ENCODE measurements at regions not wholly inside any gene's neighbourhood (a gene's known extent, or its start where the extent isn't known, plus 50 kb on each side); places are given as distances from the start of the nearest gene placed in this dataset.

DNA sequence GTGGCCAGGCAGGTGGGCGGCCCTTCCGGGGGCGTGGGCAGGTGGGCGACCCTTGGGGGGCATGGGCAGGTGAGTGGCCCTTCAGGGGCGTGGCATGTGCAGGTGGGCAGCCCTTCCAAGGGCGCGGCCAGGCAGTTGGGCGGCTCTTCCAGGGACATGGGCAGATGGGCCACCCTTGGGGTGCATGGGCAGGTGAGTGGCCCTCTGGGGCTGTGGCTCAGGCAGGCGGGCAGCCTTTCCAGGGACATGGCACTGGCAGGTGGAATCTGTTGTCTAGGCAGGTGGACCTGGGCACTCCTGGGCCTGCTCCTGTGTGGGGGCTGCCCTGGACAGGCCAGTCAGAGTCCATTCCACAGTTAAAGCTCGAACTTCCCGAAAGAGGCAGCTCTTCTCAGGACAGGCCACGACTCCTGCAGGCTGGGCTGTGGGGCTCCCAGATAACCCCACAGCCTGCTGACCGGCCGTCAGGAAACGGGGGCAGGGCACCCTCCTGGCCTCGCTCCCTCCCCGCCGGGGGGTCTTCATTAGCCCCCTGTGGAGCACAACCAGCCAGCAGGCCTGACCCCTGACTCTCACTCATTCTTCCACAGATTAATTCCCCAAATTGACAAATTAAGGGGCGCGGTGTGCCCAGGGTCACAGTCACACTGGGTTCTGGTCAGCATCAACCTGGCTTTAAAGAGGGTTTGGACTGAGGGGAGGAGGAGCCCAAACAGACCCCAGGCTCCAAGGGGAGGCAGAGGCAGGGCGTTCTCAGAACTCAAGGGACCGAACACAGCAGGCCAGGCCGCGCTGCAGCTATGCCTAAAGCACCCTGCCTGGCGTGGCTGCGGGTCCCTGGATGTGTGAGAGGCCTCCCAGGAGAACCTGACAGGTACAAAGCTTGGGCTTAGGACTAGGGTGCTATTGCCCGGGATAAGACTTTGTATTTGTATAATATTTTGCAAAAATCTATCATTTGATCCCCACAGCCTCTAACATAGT, 130.0 kb downstream of the DLL1 start:
- in situ Hi-C loops (cut with MboI; ENCODE audit: low sequenced_read_pairs, unreplicated experiment) = no loop called here

DNA sequence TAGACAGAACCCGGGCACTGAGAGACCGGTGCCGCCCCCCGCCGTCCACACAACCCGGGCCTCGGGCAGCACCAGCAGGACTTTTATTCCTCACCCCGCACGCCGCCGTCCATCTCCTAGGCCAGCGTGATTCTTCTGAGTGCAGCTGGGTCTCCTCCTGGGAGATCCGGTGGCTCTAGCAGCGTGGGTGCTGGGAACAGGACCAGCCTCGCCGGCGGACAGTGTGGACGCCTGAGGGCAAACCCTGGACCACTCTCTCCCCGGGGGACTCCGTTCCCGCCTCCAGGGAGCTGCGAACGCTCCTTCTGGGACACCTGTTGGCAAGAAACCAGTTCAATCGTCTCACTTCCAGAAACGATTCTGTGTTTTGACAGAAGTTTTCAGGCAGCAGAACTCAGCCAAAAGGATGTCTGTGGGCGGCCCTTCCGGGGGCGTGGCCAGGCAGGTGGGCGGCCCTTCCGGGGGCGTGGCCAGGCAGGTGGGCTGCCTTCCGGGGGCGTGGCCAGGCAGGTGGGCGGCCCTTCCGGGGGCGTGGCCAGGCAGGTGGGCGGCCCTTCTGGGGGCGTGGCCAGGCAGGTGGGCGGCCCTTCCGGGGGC, 130.7 kb downstream of the DLL1 start:
- TF ChIP-seq, protein P1, sequence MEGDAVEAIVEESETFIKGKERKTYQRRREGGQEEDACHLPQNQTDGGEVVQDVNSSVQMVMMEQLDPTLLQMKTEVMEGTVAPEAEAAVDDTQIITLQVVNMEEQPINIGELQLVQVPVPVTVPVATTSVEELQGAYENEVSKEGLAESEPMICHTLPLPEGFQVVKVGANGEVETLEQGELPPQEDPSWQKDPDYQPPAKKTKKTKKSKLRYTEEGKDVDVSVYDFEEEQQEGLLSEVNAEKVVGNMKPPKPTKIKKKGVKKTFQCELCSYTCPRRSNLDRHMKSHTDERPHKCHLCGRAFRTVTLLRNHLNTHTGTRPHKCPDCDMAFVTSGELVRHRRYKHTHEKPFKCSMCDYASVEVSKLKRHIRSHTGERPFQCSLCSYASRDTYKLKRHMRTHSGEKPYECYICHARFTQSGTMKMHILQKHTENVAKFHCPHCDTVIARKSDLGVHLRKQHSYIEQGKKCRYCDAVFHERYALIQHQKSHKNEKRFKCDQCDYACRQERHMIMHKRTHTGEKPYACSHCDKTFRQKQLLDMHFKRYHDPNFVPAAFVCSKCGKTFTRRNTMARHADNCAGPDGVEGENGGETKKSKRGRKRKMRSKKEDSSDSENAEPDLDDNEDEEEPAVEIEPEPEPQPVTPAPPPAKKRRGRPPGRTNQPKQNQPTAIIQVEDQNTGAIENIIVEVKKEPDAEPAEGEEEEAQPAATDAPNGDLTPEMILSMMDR (IDR thresholded peaks at IDR 0.05; ENCODE audit: borderline replicate concordance, control extremely low read depth, extremely low read depth, insufficient read depth, missing control alignments) = no peak
- DNase-seq (ENCODE audit: low spot score) = no peak
- in situ Hi-C loops (cut with MboI; ENCODE audit: low sequenced_read_pairs, unreplicated experiment) = no loop called here

More for the DNA sequence above, 130.0 kb downstream of the DLL1 start:
- no peak for DNase-seq (ENCODE audit: low spot score)
- TF ChIP-seq, protein P1 (IDR thresholded peaks at IDR 0.05; ENCODE audit: borderline replicate concordance, control extremely low read depth, extremely low read depth, insufficient read depth, missing control alignments) = no peak

DNA sequence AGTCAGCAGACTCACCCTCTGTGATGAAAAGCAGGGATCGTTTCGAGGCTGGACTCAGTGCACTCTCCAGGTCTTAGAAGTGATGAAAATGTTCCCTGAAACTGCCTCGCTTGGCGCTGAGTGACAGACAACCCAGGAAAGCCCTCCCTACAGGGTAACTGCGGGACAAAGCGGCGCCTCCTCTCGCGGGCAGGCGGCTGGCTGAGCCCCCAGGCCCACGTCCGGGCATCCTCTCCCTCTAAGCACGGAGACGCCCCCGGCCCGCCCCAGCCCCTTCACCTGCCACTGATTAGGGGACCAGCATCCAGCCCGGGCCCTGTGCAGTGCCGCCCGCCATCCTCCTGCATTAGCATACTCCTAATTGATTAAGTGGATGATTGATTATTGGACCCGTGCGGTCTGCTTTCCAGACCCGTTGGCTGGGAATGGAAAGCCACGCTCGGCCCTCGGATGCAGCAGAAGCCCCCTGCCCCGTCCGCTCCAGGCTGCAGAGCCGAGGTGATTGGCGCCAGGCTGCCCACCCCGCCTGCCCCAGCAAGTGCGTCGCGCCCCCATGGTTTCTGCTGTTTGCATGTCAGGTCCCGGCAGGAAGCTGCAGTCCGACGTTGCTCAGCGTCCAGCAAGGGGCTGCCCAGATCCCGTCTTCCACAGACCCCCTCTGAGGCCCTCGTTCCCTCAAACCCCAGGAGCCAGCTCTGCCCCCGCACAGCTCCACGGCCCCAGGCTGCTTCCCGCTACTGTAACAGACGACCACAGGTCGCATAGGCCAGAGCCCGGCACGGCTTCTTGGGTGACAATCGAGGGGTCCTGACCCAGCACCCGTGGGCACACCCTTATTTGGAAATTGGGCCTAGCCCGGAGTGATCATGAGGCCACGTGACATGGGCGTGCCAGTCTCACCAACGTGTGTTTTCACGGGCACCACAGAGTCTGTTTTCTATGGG, 131.6 kb downstream of the DLL1 start:
- DNase-seq (ENCODE audit: low spot score) = no peak
- in situ Hi-C loops (cut with MboI; ENCODE audit: low sequenced_read_pairs, unreplicated experiment) = no loop called here
- TF ChIP-seq, protein P1 (IDR thresholded peaks at IDR 0.05; ENCODE audit: borderline replicate concordance, control extremely low read depth, extremely low read depth, insufficient read depth, missing control alignments) = no peak

DNA sequence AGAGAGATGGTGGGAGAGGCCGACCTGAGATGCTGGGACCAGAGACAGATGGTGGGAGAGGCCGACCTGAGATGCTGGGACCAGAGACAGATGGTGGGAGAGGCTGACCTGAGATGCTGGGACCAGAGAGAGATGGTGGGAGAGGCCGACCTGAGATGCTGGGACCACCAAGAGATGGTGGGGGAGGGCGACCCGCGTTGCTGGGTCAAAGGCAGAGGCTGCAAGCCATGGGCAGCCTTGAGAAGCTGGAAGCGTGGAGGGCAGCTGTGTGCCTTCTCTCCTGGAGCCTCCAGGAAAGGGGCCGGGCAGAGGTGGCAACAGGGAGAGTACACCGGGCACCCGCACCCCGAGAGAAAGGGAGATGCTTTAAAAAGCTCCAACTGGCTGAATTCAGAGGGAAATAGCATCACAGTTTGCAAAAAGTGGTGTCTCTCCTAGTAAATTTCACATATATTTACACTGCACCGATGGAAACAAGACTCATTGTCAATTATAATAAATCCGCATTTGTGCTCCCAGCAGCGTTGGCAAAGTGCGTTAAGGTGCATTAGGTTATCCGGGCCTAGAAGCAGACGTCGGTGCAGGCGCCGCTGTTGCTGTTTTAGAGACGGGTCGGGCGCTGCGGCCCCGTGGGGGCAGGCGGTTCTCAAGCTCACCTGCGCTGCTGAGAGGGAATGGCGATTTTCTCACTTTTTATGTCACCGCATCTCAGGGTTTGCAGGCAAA, 132.4 kb downstream of the DLL1 start:
- no peak for DNase-seq (ENCODE audit: low spot score)
- in situ Hi-C loops (cut with MboI; ENCODE audit: low sequenced_read_pairs, unreplicated experiment) = no loop called here
- TF ChIP-seq, protein P1 (IDR thresholded peaks at IDR 0.05; ENCODE audit: borderline replicate concordance, control extremely low read depth, extremely low read depth, insufficient read depth, missing control alignments) = no peak

DNA sequence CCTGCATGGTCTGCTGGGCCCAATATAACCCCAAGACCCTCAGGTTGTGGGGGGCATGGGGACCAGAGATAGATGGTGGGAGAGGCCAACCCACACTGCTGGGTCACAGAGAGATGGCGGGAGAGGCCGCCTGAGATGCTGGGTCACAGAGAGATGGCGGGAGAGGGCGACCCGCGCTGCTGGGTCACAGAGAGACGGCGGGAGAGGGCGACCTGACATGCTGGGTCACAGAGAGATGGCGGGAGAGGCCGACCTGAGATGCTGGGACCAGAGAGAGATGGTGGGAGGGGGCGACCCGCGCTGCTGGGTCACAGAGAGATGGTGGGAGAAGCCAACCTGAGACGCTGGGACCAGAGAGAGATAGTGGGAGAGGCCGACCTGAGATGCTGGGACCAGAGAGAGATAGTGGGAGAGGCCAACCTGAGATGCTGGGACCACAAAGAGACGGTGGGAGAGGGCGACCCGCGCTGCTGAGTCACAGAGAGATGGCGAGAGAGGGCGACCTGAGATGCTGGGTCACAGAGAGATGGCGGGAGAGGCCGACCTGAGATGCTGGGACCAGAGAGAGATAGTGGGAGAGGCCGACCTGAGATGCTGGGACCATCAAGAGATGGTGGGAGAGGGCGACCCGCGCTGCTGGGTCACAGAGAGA, 133.2 kb downstream of the DLL1 start:
- in situ Hi-C loops (cut with MboI; ENCODE audit: low sequenced_read_pairs, unreplicated experiment) = no loop called here
- TF ChIP-seq, protein P1 (IDR thresholded peaks at IDR 0.05; ENCODE audit: borderline replicate concordance, control extremely low read depth, extremely low read depth, insufficient read depth, missing control alignments) = no peak
- DNase-seq (ENCODE audit: low spot score) = no peak
